ENCODE measurements at regions not wholly inside any gene's neighbourhood (a gene's known extent, or its start where the extent isn't known, plus 50 kb on each side); places are given as distances from the start of the nearest gene placed in this dataset.

- TF ChIP-seq CTCF (IDR thresholded peaks at IDR 0.05) = no peak
- no peak for TF ChIP-seq POLR2A (IDR thresholded peaks at IDR 0.05)
These were observed 744.3 kb downstream of the RNF144A start for GRCh38 chr2:7661502-7661901.
